T-helper 2 cell (primary cell): ENCODE measurements at regions not wholly inside any gene's neighbourhood (a gene's known extent, or its start where the extent isn't known, plus 50 kb on each side); places are given as distances from the start of the nearest gene placed in this dataset.
"Not testable (repeated sequence)": the region's sequence is repeated elsewhere in the genome, so short reads cannot be mapped to it uniquely, and the experiment has no call there.

Source experiments
- DNase-seq, 5 experiments: peaks; one replicate each; pipeline versions ENCODE4 v3.0.0 to v3.0.0-alpha.2; 2012 to 2022

DNA sequence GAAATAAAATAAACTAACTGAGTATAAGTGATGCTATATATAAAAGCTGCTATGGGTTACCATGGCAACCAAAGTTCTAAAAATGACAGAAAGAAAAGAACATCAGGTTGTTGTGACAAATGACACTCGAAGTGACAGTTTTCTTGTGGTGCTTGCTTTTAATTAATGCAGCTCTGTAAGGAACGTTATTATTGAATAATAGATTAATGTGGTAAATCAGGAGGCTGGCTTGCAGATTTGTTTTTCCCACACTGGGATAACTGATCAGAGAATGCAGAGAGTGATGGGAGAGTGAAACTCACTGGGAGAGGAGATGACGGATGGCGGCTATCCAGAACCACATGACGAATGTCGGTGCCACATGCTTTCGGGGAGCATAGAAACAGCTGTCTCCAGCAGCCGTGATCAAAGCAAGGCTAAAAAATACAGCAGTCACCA lies 207.0 kb upstream of the ATP10A start:
- no peak for DNase-seq

GRCh38 chr15:26069231-26069641 lies 206.1 kb upstream of the ATP10A start:
- no peak for DNase-seq

- DNase-seq, result no peak
Measured at GRCh38 chr15:26066896-26067295, 203.8 kb upstream of the ATP10A start.

DNA sequence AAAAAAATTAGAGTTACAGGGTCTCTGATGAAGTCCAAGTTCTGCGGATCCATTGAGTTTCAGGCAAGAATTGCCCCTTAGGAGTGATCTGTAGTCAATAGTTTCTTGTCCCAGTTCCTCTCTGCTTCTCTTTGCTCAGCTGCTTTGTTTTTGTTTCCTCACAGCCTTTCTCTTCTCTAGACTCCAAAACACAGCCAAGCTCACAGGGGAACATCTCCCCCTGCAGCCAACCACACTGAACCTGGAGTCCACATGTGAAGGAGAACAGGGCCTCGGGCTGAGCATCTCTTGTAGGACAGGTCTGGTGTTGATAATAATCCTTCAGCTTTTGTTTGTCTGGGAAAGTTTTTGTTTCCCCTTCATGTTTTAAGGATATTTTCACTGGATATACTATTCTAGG lies 202.6 kb upstream of the ATP10A start:
- DNase-seq, result no peak

GRCh38 chr15:26061248-26061647 lies 198.1 kb upstream of the ATP10A start:
- no peak for DNase-seq

- not testable (repeated sequence) for DNase-seq
Measured at GRCh38 chr15:26056766-26057165, 193.6 kb upstream of the ATP10A start.

DNA sequence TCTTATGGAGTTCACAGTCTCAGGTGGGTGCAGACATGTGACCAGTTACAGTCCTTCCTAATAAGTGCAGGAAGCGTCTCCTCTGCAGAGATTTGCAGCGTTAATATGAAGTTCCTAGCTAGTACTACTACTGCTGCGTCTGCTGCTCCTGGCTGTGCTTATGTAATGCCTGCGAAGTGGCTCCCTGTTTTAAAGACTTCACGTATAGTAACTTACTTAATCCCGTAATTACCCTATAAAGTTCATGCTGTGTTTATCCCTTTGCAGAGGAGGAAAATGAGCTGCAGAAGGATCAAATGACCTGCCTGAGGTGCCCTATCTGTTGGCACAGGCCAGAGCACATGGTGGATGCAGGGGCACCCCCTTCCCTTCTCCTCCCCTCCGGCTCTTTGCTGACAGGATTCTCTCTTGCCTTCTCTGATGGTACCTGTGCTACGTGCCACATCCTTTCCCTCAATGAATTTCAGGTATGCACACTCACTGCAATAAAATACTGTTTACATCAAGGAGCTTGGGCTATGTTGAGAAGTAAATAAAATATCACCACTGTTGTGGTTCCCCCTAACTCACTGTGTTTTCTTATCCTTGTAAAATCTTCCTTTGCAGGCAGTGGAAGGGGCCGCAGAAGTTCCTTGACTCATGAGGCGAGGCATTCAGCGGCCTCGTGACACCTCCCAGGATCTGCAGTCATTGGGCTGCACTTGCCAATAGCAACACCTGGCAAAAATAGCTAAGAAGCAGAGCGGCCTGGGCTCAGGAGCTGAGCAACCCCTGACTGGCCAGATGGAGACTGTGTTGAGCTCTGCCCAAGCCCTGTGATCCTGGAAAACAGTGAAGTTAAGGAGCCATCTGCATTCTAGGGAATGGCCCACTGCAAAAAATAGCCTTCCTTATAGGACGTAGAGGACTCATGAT lies 188.9 kb upstream of the ATP10A start:
- DNase-seq, result no peak

DNA sequence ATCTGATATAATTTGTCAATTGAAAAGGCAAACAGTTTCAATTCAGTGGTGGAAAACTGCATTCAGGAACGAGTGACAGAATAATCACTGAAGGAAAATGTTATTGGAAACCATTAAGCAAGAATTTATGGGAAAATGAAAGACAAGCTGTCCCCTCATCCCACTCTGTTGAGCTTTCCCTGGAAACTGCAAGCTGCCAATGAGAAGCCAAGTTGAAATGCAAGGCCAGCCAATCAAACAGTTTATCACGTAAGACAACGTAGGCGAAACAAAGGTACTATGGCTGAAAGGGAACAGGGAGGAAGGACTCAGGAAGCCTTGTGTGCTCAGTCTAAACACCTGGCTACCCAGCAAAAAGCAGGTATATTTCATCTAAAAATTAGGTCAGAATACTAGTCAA lies 187.9 kb upstream of the ATP10A start:
- no peak for DNase-seq

- DNase-seq, result no peak
Measured at GRCh38 chr15:26049900-26050657, 187.0 kb upstream of the ATP10A start.

- DNase-seq, result no peak
Measured at GRCh38 chr15:26048669-26049068, 185.5 kb upstream of the ATP10A start.

- DNase-seq, result no peak
Measured at GRCh38 chr15:26045516-26045915, 182.4 kb upstream of the ATP10A start.

GRCh38 chr15:26043018-26043417 lies 179.9 kb upstream of the ATP10A start:
- no peak for DNase-seq

DNA sequence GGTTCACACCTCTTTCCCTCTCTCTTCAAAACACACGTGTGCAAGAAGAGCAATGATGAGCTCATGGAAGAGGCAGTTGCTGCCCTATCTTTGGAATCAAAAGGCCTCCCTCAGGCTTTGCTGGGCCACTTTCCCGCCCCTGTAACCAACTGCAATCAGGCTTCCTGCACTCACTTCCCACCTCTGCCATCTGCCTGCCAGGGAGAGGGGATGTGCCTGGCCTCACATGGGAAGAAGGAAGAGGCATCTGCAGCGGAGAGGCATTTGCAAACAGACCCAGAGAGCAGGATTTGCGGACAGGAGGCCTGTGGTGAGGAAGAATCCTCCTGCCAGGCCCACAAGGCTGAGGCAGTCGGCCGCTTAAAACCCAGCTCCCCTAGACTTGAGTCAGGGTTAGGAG lies 175.6 kb upstream of the ATP10A start:
- no peak for DNase-seq

DNA sequence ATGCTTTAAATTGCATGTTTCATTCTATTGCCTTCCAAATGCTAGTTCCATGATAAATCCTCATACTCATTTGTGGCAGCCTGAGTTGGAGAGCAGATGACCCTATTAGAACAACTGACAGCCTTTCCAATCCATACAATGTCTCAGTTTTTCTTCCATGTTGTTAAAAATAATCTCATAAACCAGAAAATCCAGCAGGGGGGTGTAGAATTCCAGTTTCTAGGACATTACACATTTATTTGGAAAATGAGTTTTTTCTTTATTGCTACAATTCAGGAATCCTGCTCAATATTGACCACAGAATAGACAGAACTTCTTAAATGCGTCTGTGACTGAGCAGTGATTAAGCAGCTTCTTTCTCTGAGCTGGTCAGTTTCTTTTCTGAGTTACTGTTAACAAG lies 174.2 kb upstream of the ATP10A start:
- DNase-seq, result no peak

DNA sequence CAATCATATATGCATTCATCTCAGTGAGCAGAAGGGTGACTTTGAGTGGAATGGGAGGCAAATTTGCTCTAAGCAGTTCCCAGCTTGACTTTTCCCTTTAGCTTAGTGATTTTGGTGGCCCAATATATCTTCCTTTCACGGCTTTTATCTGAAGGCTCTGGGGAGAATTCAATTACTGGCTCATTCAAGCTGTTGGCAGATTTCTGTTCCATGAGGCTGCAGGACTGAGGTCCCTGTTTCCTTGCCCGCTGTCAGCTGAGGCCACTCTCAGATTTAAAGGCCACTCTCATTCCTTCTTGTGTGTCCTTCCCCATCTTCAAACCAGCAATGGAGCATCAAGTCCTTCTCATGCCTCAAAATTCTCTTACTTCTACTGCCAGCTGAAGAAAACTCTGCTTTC lies 170.4 kb upstream of the ATP10A start:
- no peak for DNase-seq

- no peak for DNase-seq
Measured at GRCh38 chr15:26032162-26032846, 169.2 kb upstream of the ATP10A start.

DNA sequence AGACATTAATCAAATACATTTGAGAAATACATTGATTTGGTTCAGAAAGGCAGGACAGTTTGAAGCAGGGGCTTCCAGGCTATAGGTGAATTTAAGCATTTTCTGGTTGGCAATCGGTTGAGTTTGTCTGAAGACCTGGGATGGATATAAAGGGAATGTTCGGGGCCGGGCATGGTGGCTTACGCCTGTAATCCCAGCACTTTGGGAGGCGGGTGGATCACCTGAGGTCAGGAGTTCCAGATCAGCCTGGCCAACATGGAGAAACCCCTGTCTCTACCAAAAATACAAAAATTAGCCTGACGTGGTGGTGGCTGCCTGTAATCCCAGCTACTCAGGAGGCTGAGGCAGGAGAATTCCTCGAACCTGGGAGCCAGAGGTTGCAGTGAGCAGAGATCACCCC lies 166.5 kb upstream of the ATP10A start:
- DNase-seq, result not testable (repeated sequence)

DNA sequence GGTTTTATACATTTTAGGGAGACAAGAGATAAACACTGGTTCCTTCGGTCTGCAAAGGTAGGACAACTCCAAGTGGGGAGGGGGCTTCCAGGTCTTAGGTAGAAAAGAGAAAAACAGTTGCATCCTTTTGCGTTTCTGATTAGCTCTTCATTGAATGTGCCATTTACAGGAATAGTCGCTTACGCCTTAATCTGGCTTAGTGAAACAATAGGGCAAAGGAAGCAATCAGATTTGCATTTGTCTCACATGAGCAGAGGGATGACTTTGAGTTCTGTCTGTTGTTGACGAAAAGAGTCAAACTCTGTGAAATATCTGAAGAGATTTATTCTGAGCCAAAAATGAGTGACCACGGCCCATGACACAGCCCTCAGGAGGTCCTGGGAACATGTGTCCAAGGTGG lies 166.0 kb upstream of the ATP10A start:
- DNase-seq, result no peak

GRCh38 chr15:26028086-26028740 lies 165.1 kb upstream of the ATP10A start:
- no peak for DNase-seq

- not testable (repeated sequence) for DNase-seq
Measured at GRCh38 chr15:26026671-26027070, 163.5 kb upstream of the ATP10A start.

GRCh38 chr15:26024241-26024640 lies 161.1 kb upstream of the ATP10A start:
- no peak for DNase-seq

DNA sequence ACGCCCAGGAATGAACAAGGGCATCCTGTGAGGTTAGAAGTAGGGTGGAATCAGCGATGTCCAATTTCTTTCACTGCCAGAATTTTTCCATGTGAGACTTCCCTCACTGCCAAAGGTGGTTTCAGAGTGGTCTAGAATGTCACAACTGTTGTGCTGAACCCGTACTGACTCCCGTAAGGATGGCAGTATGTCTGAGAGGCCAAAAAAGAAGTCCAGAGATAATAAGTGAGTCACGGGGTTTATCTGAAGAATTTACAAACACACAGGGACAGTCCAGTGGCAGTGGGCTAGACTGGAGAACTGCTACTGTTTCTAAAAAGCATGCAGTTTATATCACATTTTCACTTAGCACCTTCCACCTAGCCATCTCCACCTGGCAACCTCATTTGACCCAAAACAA lies 160.6 kb upstream of the ATP10A start:
- no peak for DNase-seq

DNA sequence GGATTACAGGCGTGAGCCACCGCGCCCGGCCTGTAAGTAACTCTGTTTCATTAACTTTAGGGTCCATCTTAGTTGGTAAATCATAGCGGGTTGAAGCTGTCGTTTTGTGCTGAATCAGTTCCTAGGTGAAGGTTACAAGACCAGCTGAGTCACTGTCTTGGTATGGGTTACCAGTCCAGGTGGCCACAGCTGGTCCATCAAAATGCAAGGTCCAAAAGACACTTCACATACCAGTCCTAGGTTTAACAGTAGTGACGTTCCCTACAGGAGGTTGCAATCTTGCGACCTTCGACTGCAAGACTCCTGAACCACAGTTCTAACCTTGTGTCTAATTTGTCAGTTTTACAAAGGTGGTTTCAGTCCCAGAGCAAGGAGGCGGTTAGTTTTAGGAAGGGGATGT lies 160.1 kb upstream of the ATP10A start:
- no peak for DNase-seq
